GM23338 (cell line): ENCODE measurements at regions not wholly inside any gene's neighbourhood (a gene's known extent, or its start where the extent isn't known, plus 50 kb on each side); places are given as distances from the start of the nearest gene placed in this dataset.

Experiments
- ATAC-seq: fragments of 200-7000 bp; cut with Tn5 transposase; 3 replicates; pipeline ENCODE4 v1.9.1; 2020
- DNase-seq: peaks from one replicate; pipeline ENCODE4 v3.0.0-alpha.2; 2015; ENCODE audit warnings: low spot score
- H2AFZ ChIP-seq: fragments of 200-600 bp; sonication (generic); 2 replicates; pipeline ENCODE4 v1.8.0; 2016; ENCODE audit warnings: antibody characterized with exemption, mild to moderate bottlenecking, moderate library complexity
- H3F3A ChIP-seq: fragments of 200-600 bp; sonication (generic); replicated peaks from 2 replicates; pipeline ENCODE4 v1.8.0; 2017; ENCODE audit warnings: antibody characterized with exemption, mixed run types, low read depth
- H3K27ac ChIP-seq: fragments of 200-600 bp; sonication (generic); 2 replicates; pipeline ENCODE4 v1.6.1; 2016; ENCODE audit warnings: low read depth
- H3K27me3 ChIP-seq: fragments of 200-600 bp; sonication (generic); 2 replicates; pipeline ENCODE4 v1.8.0; 2016; ENCODE audit warnings: mild to moderate bottlenecking, mixed run types, moderate library complexity; ENCODE audit not compliant: insufficient read depth
- H3K36me3 ChIP-seq: fragments of 200-600 bp; sonication (generic); 2 replicates; pipeline ENCODE4 v1.8.0; 2016; ENCODE audit warnings: mild to moderate bottlenecking; ENCODE audit not compliant: insufficient read depth
- H3K4me1 ChIP-seq: fragments of 200-600 bp; sonication (generic); 2 replicates; pipeline ENCODE4 v1.8.0; 2016; ENCODE audit warnings: mild to moderate bottlenecking, moderate library complexity; ENCODE audit not compliant: insufficient read depth
- H3K4me2 ChIP-seq: fragments of 200-600 bp; sonication (generic); 2 replicates; pipeline ENCODE4 v1.7.1; 2017; ENCODE audit warnings: mixed run types
- H3K4me3 ChIP-seq: fragments of 200-600 bp; sonication (generic); 2 replicates; pipeline ENCODE4 v1.6.1; 2016; ENCODE audit warnings: mixed run types
- H3K79me2 ChIP-seq: fragments of 200-600 bp; sonication (generic); replicated peaks from 2 replicates; pipeline ENCODE4 v1.8.0; 2017; ENCODE audit warnings: mild to moderate bottlenecking; ENCODE audit not compliant: insufficient read depth
- H3K9me2 ChIP-seq: fragments of 200-600 bp; sonication (generic); 2 replicates; pipeline ENCODE4 v1.8.0; 2017; ENCODE audit not compliant: insufficient read depth
- H4K20me1 ChIP-seq: fragments of 200-600 bp; sonication (generic); replicated peaks from 2 replicates; pipeline ENCODE4 v1.8.0; 2017; ENCODE audit warnings: mild to moderate bottlenecking; ENCODE audit not compliant: insufficient read depth
- H3K27ac Mint-ChIP-seq: 2 replicates; pipeline ENCODE4 v1.8.0; 2020; ENCODE audit warnings: inconsistent platforms, mild to moderate bottlenecking, moderate library complexity, mixed read lengths
- H3K27me3 Mint-ChIP-seq: 3 replicates; pipeline ENCODE4 v1.8.0; 2022; ENCODE audit warnings: low read depth, mild to moderate bottlenecking, moderate library complexity, mixed read lengths, inconsistent platforms; ENCODE audit not compliant: insufficient read depth, poor library complexity
- H3K36me3 Mint-ChIP-seq: 3 replicates; pipeline ENCODE4 v1.8.0; 2021; ENCODE audit warnings: low read depth, mild to moderate bottlenecking, inconsistent platforms, moderate library complexity, mixed read lengths
- H3K4me1 Mint-ChIP-seq: 3 replicates; pipeline ENCODE4 v1.8.0; 2020; ENCODE audit warnings: mild to moderate bottlenecking, inconsistent platforms, mixed read lengths
- H3K4me3 Mint-ChIP-seq: 3 replicates; pipeline ENCODE4 v1.8.0; 2021; ENCODE audit warnings: moderate library complexity, mild to moderate bottlenecking, inconsistent platforms, mixed read lengths
- H3K9me3 Mint-ChIP-seq: 3 replicates; pipeline ENCODE4 v1.8.0; 2020; ENCODE audit warnings: moderate library complexity, mild to moderate bottlenecking, inconsistent platforms, mixed read lengths
- CREB1 ChIP-seq: fragments of 250-450 bp; sonication (Bioruptor Pico); IDR thresholded peaks from 2 replicates; pipeline ENCODE4 v1.5.0; 2020; ENCODE audit warnings: low read depth, mild to moderate bottlenecking, moderate library complexity
- EZH2 ChIP-seq: fragments of 200-600 bp; sonication (generic); IDR thresholded peaks from one replicate; pipeline ENCODE4 v1.8.0; 2017; ENCODE audit warnings: antibody characterized with exemption, mild to moderate bottlenecking, low read depth; ENCODE audit not compliant: unreplicated experiment
- EZH2phosphoT487 ChIP-seq: fragments of 200-600 bp; sonication (generic); IDR thresholded peaks from one replicate; pipeline ENCODE4 v1.8.1; 2018; ENCODE audit warnings: antibody characterized with exemption; ENCODE audit not compliant: unreplicated experiment
- NANOG ChIP-seq: IDR thresholded peaks from 2 replicates; pipeline ENCODE4 v1.6.1; 2016; ENCODE audit warnings: antibody characterized with exemption, borderline replicate concordance
- POLR2AphosphoS5 ChIP-seq: IDR thresholded peaks from 2 replicates; pipeline ENCODE4 v1.6.1; 2016; ENCODE audit warnings: antibody characterized with exemption, low read depth
- STAT1 ChIP-seq: IDR thresholded peaks from one replicate; pipeline ENCODE4 v1.6.1; 2016; ENCODE audit warnings: antibody characterized with exemption; ENCODE audit not compliant: unreplicated experiment
- ZNF331 ChIP-seq: fragments of 250-450 bp; sonication (Bioruptor Pico); IDR thresholded peaks from 2 replicates; pipeline ENCODE4 v1.5.0; 2020; ENCODE audit warnings: low read depth, mild to moderate bottlenecking, moderate library complexity
- ZNF462 ChIP-seq: fragments of 250-450 bp; sonication (Bioruptor Pico); IDR thresholded peaks from 2 replicates; pipeline ENCODE4 v1.5.0; 2020; ENCODE audit warnings: mild to moderate bottlenecking, moderate library complexity
- TF ChIP-seq, protein P1 (sequence below), 2 experiments: fragments of 200-600 bp in 1 of 2; sonication (generic) in 1 of 2; conservative IDR thresholded peaks; 2 replicates each; pipeline versions ENCODE4 v1.5.1 to v1.6.1; 2016 to 2017; ENCODE audit warnings: antibody characterized with exemption in 2 of 2, low read depth in 2 of 2, mild to moderate bottlenecking in 2 of 2, moderate library complexity in 1 of 2
- TF ChIP-seq, protein P2 (sequence below): IDR thresholded peaks from 2 replicates; pipeline ENCODE4 v1.6.1; 2016; ENCODE audit warnings: antibody characterized with exemption

GRCh38 chr11:134633276-134633675 lies 221.2 kb upstream of the B3GAT1 start:
- no peaks in the 10 kb centered on the region for H3F3A ChIP-seq
- TF ChIP-seq CREB1 (CRISPR knock-in tag) (no peak), STAT1 (no peak), EZH2phosphoT487 (no peak), POLR2AphosphoS5 (no peak), NANOG (no peak), EZH2 (no peak), ZNF462 (CRISPR knock-in tag) (no peak), ZNF331 (CRISPR knock-in tag) (no peak)
- TF ChIP-seq, protein P1, sequence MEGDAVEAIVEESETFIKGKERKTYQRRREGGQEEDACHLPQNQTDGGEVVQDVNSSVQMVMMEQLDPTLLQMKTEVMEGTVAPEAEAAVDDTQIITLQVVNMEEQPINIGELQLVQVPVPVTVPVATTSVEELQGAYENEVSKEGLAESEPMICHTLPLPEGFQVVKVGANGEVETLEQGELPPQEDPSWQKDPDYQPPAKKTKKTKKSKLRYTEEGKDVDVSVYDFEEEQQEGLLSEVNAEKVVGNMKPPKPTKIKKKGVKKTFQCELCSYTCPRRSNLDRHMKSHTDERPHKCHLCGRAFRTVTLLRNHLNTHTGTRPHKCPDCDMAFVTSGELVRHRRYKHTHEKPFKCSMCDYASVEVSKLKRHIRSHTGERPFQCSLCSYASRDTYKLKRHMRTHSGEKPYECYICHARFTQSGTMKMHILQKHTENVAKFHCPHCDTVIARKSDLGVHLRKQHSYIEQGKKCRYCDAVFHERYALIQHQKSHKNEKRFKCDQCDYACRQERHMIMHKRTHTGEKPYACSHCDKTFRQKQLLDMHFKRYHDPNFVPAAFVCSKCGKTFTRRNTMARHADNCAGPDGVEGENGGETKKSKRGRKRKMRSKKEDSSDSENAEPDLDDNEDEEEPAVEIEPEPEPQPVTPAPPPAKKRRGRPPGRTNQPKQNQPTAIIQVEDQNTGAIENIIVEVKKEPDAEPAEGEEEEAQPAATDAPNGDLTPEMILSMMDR (conservative IDR thresholded peaks at IDR 0.05; ENCODE audit: low read depth in 2 of 2) = no peak
- TF ChIP-seq, protein P2, sequence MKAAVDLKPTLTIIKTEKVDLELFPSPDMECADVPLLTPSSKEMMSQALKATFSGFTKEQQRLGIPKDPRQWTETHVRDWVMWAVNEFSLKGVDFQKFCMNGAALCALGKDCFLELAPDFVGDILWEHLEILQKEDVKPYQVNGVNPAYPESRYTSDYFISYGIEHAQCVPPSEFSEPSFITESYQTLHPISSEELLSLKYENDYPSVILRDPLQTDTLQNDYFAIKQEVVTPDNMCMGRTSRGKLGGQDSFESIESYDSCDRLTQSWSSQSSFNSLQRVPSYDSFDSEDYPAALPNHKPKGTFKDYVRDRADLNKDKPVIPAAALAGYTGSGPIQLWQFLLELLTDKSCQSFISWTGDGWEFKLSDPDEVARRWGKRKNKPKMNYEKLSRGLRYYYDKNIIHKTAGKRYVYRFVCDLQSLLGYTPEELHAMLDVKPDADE = no peak

More at GRCh38 chr11:134633276-134633675, 221.2 kb upstream of the B3GAT1 start:
- Histone ChIP-seq H3K79me2 (no peaks in the 10 kb centered on the region), H4K20me1 (no peaks in the 10 kb centered on the region), H2AFZ (no peak overlapping the region; the same call in 1 of the 2 replicates), H3K4me3 (no peak overlapping the region), H3K36me3 (no peaks in the 10 kb centered on the region), H3K4me1 (no peaks in the 10 kb centered on the region), H3K9me2 (no peaks in the 10 kb centered on the region), H3K27me3 (no peaks in the 10 kb centered on the region), H3K27ac (no peak overlapping the region), H3K4me2 (no peak overlapping the region)
- Mint-ChIP-seq H3K27ac (no peak overlapping the region), H3K27me3 (peaks cover 16% of the 10 kb centered on the region), H3K4me3 (no peak overlapping the region), H3K36me3 (no peaks in the 10 kb centered on the region), H3K9me3 (no peaks in the 10 kb centered on the region), H3K4me1 (peaks cover 8% of the 10 kb centered on the region)
- no peak for ATAC-seq
- no peak for DNase-seq
